ENCODE measurements at regions not wholly inside any gene's neighbourhood (a gene's known extent, or its start where the extent isn't known, plus 50 kb on each side); places are given as distances from the start of the nearest gene placed in this dataset.

- TF ChIP-seq CTCF (IDR thresholded peaks at IDR 0.05): no peak
- no peak for TF ChIP-seq POLR2A (IDR thresholded peaks at IDR 0.05)
These were observed 200.1 kb upstream of the SHH start for GRCh38 chr7:156012412-156012811.

Measured in esophagus squamous epithelium (tissue), 4 donors.